ENCODE measurements at regions not wholly inside any gene's neighbourhood (a gene's known extent, or its start where the extent isn't known, plus 50 kb on each side); places are given as distances from the start of the nearest gene placed in this dataset.
"Not testable (repeated sequence)": the region's sequence is repeated elsewhere in the genome, so short reads cannot be mapped to it uniquely, and the experiment has no call there.

DNA sequence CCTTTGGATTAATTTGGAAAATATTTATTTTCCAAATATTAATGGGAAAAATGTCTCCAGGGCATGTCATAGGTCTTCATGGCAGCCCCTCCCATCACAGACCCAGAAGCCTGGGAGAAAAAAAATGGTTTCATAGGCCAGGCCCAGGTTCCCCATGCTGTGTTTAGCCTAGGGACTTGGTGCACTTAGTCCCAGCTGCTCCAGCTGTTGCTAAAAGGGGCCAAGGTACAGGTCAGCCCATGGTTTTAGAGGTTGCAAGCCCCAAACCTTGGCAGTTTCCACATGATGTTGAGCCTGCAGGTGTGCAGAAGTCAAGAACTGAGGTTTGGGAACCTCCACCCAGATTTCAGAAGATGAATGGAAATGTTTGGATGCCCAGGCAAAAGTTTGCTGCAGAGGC, 309.6 kb downstream of the SOCS6 start:
- DNase-seq (ENCODE audit: low read depth) = no peak

- no peak for DNase-seq (ENCODE audit: low read depth)
Measured at GRCh38 chr18:70582981-70583380, 294.1 kb downstream of the SOCS6 start.

DNA sequence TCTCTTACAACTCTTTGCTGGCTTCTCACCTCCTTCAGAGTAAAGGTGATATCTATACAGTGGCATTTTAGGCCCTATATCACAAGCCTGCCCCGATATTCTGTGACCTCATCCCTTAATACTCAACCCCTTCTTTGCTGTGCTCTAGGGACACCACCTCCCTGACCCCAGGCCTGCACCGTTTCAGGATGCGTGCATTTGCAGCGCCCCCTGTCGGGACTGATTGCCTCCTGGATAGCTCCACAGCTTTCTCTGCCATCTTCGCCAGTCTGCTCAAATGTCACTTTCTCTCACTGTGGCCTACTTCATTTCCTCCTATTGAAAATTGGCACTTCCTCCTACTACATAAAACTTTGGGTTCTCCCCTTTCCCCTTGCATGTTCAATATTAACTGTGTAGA, 289.6 kb downstream of the SOCS6 start:
- DNase-seq (ENCODE audit: low read depth) = no peak

DNA sequence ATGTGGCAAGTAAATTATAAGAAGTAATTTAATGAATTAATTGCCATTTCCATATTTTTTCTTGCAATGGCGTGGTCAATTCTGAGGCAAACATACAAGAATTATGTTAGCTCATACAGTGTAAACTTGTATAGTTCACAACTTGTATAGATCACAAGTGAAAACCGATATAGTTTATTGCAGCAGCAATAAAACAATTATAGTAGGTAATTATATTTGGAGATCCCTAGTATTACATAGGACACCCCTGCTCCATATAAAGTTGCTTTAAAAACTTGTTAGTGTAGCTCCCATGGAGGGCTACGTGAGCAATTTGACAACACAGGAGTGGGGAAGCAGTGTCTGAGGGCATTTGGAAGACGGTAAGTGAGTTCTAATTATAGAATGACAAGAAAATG, 288.2 kb downstream of the SOCS6 start:
- DNase-seq (ENCODE audit: low read depth) = no peak

DNA sequence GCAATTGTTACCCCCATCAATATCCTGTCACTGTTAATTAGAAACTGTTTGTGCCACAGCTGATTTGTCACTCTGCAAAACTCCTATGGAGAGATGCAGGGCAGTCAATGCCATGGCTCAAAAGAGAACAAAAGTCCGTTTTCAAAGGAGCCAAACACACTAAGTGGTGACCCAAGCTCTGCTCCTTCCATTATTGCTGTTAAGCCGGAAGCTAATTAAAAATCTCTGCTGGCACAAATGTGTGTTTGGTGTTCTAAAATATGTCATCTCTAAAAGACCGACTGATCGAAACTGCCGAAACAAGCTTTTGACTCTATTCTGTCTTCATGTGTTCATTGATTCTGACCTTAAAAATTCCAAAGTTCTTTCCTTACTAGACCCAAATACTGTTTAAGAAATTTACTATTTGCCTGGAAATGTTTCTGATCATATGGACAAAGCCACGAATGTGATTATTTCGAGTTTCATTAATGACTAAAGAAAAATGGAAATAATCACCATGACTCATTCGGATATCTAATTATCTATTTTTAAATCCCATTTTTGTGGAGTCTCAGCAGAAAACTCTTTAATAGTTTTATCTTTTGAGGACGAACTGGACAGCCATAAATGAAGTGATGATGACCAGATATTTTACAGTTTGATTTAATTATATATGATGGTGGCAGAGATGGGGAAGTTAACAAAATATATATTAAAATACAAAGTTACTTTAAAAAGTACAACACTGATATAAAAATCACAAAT, 287.6 kb downstream of the SOCS6 start:
- DNase-seq (ENCODE audit: low read depth) = no peak

GRCh38 chr18:70574951-70575350, 286.1 kb downstream of the SOCS6 start:
- DNase-seq (ENCODE audit: low read depth) = not testable (repeated sequence)

DNA sequence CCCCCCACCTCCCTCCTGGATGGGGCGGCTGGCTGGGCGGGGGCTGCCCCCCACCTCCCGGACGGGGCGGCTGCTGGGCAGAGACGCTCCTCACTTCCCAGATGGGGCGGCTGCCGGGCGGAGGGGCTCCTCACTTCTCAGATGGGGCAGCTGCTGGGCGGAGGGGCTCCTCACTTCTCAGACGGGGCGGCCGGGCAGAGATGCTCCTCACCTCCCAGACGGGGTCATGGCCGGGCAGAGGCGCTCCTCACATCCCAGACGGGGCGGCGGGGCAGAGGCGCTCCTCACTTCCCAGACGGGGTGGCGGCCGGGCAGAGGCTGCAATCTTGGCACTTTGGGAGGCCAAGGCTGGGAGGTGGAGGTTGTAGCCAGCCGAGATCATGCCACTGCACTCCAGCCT, 280.8 kb downstream of the SOCS6 start:
- DNase-seq (ENCODE audit: low read depth) = not testable (repeated sequence)

DNA sequence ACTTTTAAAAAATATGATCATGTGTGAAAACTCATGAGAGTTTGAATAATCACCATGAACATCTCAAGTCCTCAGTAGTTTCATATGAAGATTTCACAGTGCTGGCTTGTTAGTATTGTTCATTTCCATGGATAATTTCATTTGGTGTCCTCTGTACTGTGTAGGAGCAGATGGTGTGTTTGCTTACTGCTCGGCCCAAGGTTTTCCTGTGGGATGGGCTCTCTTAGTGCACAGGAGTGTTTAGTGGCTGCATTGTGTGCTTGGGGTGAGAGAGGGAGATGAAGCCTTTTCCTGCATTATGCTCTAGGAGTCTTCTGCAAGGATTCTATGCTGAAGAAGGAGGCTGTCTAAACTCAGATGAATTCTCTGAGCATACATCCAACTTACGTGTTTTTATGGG, 270.6 kb downstream of the SOCS6 start:
- DNase-seq (ENCODE audit: low read depth) = no peak

GRCh38 chr18:70558371-70558770, 269.5 kb downstream of the SOCS6 start:
- DNase-seq (ENCODE audit: low read depth) = no peak

GRCh38 chr18:70554854-70555445, 266.1 kb downstream of the SOCS6 start:
- DNase-seq (ENCODE audit: low read depth) = no peak

GRCh38 chr18:70553936-70554260, 265.1 kb downstream of the SOCS6 start:
- DNase-seq (ENCODE audit: low read depth) = no peak

DNA sequence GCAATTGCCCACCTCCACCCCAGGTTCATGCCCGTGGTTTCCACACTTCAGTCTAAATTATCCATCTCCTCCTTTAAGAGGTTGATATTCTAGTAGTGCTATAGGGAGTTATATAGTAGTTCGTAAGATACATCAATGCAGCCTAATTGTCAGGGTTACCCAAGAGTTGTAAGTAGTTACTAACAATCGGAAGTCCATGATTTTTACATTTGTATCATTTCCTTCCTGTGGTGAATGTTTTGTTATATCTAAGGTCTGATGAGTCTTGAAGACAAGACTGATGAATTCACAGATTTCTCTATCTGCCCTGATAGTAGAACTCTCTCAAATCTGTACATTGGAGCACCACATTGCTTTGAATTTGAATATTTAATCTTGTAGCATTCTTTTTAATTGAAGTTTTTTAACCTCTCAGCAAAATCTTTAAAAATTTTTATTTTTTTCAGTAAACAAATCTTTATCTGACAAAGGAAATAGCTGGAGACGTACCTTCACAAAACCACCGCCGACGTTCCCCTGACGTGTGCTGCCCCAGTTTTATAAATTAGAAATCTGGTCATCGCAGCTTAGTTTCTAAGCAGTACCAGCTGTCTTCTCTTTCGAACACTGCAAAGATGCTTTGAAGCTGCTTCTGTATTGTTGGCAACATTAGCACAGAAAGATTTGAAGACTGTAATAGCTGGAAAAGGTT, 264.5 kb downstream of the SOCS6 start:
- DNase-seq (ENCODE audit: low read depth) = no peak

DNA sequence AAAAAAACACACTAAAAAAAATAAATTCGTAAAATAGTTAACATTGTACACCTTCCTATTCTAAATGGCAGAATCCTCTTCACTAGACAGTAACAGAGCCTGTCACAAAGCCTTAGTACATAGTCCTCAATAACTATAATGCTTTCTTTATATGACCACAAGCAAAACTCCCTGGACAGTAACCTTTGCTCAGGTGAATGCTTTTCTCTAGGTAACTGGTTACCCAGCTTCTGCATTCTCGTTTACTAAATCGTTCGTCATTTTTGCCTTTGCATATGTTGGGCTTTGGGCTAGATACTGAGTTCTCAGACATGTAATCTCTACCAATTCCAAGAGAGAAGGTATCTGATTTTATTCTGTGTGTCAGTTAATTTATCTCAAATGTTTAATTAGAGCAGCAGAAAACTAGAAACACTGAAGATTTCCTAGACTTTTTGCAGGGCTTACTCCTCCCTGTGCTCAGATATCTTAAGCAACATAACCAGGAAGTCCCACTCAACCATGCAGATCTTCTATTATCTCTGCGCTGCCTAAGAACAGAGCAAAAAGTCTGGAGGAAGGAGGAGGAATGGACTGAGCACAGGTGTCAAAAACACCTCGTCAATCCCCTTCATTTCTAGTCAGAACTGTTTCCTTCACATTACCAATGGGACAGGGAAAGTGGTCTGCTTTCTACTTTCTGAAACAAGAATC, 247.7 kb downstream of the SOCS6 start:
- DNase-seq (ENCODE audit: low read depth) = no peak

DNA sequence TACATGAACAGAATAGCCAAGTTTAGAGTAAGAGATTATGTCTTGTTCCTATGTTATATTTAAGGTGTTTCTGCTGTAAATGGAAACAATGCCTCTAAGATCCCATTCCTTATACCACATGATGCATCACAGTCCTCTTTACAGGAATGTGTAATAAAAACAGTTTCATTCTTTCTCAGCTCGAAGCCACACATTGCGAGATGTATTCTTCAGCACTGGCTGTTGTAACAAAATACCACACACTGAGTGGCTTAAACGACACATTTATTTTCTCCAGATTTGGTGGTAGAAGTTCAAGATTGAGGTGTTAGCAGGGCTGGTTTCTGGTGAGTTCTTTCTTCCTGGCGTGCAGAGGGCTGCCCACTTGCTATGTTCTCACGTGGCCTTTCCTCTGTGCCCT, 246.2 kb downstream of the SOCS6 start:
- DNase-seq (ENCODE audit: low read depth) = no peak

DNA sequence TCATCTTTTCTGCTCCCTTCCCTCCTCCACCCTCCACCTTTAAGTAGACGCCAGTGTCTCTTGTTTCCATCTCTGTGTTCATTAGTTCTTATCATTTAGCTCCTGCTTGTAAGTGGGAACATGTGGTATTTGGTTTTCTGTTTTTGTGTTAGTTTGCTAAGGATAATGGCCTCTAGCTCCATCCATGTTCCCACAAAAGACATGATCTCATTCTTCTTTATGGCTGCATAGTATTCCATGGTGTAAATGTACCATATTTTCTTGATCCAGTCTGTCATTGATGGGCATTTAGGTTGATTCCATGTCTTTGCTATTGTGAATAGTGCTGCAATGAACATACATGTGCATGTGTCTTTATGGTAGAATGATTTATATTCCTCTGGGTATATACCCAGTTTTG, 236.5 kb downstream of the SOCS6 start:
- not testable (repeated sequence) for DNase-seq (ENCODE audit: low read depth)

DNA sequence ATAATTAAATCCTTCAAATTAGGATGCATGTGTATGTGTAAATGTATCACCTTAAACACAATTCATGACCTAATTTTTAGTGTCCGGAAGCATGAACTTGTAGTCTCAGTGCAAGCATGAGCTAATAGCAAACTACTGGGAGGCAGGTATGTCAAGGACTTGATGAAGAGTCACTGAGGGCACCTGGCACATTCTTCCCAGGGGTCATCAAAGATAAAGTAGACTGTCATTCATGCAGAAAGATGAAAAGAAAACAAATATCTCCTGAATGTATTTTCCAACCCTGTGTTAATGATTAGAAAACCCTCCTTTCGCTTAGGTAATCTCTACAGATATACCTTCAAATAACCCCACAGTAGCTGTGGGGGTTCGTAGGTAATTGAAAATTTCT, 234.9 kb downstream of the SOCS6 start:
- no peak for DNase-seq (ENCODE audit: low read depth)

DNA sequence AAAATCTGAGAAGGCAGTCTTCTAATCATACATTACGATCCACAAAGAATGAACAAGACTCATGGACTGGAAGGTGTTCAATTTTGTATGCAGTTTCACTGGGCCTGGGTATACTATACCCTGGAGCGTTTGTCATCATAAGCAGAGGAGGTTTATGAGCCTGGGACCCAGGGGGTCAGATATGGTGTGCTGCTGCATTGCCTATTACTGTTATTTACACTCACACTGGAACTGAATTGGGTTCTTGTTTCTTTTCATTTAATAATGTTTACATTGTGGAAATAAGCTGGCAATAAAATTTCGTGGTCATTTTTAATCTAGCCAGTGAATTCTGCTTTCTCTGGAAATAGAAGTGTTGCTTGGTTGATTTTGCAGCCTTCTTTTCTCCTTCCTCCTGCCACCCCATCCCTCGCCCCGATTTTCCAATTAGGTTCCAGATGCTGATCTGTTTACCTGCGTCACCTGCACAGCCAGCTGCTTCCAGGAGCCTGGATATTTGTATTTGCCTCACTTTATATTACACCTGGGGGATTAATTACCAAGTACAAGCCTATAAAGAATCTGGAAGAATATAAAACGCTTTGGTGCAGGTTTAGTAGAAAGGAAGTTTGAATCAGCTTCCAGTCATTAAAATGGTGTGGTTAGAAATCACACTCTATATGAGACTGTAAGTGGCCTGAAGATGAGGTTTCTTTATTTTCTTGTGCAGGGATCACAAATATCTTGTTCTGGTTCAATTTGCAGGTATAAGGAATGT, 234.4 kb downstream of the SOCS6 start:
- DNase-seq (ENCODE audit: low read depth) = no peak

GRCh38 chr18:70522183-70522680, 233.4 kb downstream of the SOCS6 start:
- no peak for DNase-seq (ENCODE audit: low read depth)

GRCh38 chr18:70520867-70521266, 232.0 kb downstream of the SOCS6 start:
- DNase-seq (ENCODE audit: low read depth) = no peak

GRCh38 chr18:70513502-70514171, 224.8 kb downstream of the SOCS6 start:
- no peak for DNase-seq (ENCODE audit: low read depth)

- no peak for DNase-seq (ENCODE audit: low read depth)
Measured at GRCh38 chr18:70507970-70508369, 219.1 kb downstream of the SOCS6 start.
